AG04450 (cell line): ENCODE measurements at regions not wholly inside any gene's neighbourhood (a gene's known extent, or its start where the extent isn't known, plus 50 kb on each side); places are given as distances from the start of the nearest gene placed in this dataset.

Experiments used
- CTCF ChIA-PET: fragments of 300-600, 350-600 bp; formaldehyde crosslinking; extraction: SDS; loops from one replicate; lab custom pipeline; 2022; ENCODE audit warnings: antibody characterized with exemption, inconsistent platforms; lab: Charles Lee
- POLR2A ChIA-PET: fragments of 350-600 bp; formaldehyde crosslinking; extraction: SDS; loops from one replicate; lab custom pipeline; 2021; ENCODE audit warnings: antibody characterized with exemption, inconsistent platforms; lab: Yijun Ruan, JAX
- DNase-seq: peaks from one replicate; pipeline ENCODE4 v3.0.0-alpha.2; 2011; ENCODE audit warnings: low read depth, low spot score
- H3K27ac ChIP-seq: one replicate; pipeline ENCODE4 v1.5.1; 2012; ENCODE audit warnings: low read depth, low read length, control low read depth
- H3K27me3 ChIP-seq: one replicate; pipeline ENCODE4 v1.6.0; 2012; ENCODE audit warnings: low read length; ENCODE audit not compliant: control insufficient read depth, insufficient read depth
- H3K4me3 ChIP-seq: 2 replicates; pipeline ENCODE4 v1.5.1; 2011; ENCODE audit warnings: mild to moderate bottlenecking, low read depth, low read length, control low read depth
- H3K9me3 ChIP-seq: 2 replicates; pipeline ENCODE4 v1.5.1; 2012; ENCODE audit warnings: low read length; ENCODE audit not compliant: control insufficient read depth, insufficient read depth
- CTCF ChIP-seq: IDR thresholded peaks from 2 replicates; pipeline ENCODE4 v1.5.1; 2011; ENCODE audit warnings: low read depth, low read length, control low read depth, inconsistent platforms

DNA sequence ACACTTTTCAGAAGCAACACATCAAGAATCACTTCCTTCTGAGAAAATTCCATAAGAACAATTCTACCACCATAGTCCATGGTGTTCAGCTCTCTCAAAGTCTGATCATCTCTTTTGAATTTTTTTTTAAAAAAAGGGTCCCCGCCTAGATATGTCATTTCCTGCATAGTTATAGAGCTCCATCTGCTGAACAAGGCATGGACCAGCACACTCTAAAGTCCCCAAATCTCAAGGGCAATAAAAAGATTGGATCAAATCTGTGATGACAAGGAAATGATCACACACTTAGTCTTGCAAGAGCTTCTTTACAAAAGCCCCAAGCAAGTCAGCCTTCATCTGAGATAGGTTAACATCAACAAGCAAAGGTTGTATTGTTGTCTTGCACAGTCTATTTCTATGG, 100.7 kb upstream of the STMND1 start:
- peak; percentile 32 for TF ChIP-seq CTCF
- no peaks in the 10 kb centered on the region for H3K27me3 ChIP-seq
- no peaks in the 10 kb centered on the region for H3K9me3 ChIP-seq
- no peak overlapping the region for H3K27ac ChIP-seq
- H3K4me3 ChIP-seq, result no peak overlapping the region
- ChIA-PET POLR2A (interaction anchor here (0.6 kb wide), 1 partner anchor 157 kb away, joined by 3 read pairs; no protein-coding TSS in a partner anchor), CTCF (interaction anchor here (0.6 to 1.2 kb wide), 7 partner anchors 8 to 505 kb away, joined by 3 to 4 read pairs (median 3); no protein-coding TSS in a partner anchor)
- DNase-seq, result no peak

GRCh38 chr6:16999491-17000436, 102.1 kb upstream of the STMND1 start:
- ChIA-PET CTCF (interaction anchor here (0.9 kb wide), 1 partner anchor 236 kb away, joined by 3 read pairs; no protein-coding TSS in a partner anchor), POLR2A (no interaction called here)
- H3K9me3 ChIP-seq, result no peaks in the 10 kb centered on the region
- peak; percentile 65 for DNase-seq
- TF ChIP-seq CTCF, result no peak
- H3K27me3 ChIP-seq, result no peaks in the 10 kb centered on the region
- no peak overlapping the region for H3K27ac ChIP-seq
- H3K4me3 ChIP-seq, result no peak overlapping the region

- DNase-seq, result no peak
- Histone ChIP-seq H3K27me3 (no peaks in the 10 kb centered on the region), H3K4me3 (no peak overlapping the region), H3K9me3 (no peaks in the 10 kb centered on the region), H3K27ac (no peak overlapping the region)
- TF ChIP-seq CTCF, result no peak
- CTCF ChIA-PET, result interaction anchor here (0.9 kb wide), 1 partner anchor 235 kb away, joined by 3 read pairs; no protein-coding TSS in a partner anchor
- POLR2A ChIA-PET, result no interaction called here
Measured at GRCh38 chr6:16998461-16998860, 103.4 kb upstream of the STMND1 start.

- ChIA-PET POLR2A (no interaction called here), CTCF (interaction anchor here (0.7 to 1.1 kb wide), 2 partner anchors 31 to 37 kb away, joined by 4 read pairs; no protein-coding TSS in a partner anchor)
- Histone ChIP-seq H3K27me3 (no peaks in the 10 kb centered on the region), H3K4me3 (no peak overlapping the region), H3K27ac (no peak overlapping the region), H3K9me3 (no peaks in the 10 kb centered on the region)
- TF ChIP-seq CTCF, result no peak
- no peak for DNase-seq
Measured at GRCh38 chr6:16995511-16996250, 106.2 kb upstream of the STMND1 start.
